Parathyroid adenoma (tissue), 2 donors: ENCODE measurements at regions not wholly inside any gene's neighbourhood (a gene's known extent, or its start where the extent isn't known, plus 50 kb on each side); places are given as distances from the start of the nearest gene placed in this dataset.

Experiments used
- H2AFZ ChIP-seq: fragments of 300-600 bp; sonication (generic); one replicate; pipeline ENCODE4 v1.7.0; 2017; ENCODE audit warnings: antibody characterized with exemption, mild to moderate bottlenecking
- H3K27ac ChIP-seq: fragments of 300-600 bp; sonication (generic); one replicate; pipeline ENCODE4 v1.7.0; 2017
- H3K27me3 ChIP-seq: fragments of 300-600 bp; sonication (generic); one replicate; pipeline ENCODE4 v1.7.0; 2017; ENCODE audit warnings: low read length; ENCODE audit not compliant: control insufficient read depth, insufficient read depth
- H3K36me3 ChIP-seq: fragments of 300-600 bp; sonication (generic); one replicate; pipeline ENCODE4 v1.7.0; 2017; ENCODE audit warnings: low read length; ENCODE audit not compliant: control insufficient read depth, insufficient read depth
- H3K4me1 ChIP-seq: fragments of 300-600 bp; sonication (generic); one replicate; pipeline ENCODE4 v1.7.0; 2017; ENCODE audit warnings: control low read depth
- H3K4me2 ChIP-seq: fragments of 300-600 bp; sonication (generic); one replicate; pipeline ENCODE4 v1.7.0; 2017; ENCODE audit warnings: low read length
- H3K4me3 ChIP-seq: fragments of 300-600 bp; sonication (generic); one replicate; pipeline ENCODE4 v1.7.0; 2017; ENCODE audit warnings: low read depth, low read length
- H3K79me2 ChIP-seq: fragments of 300-600 bp; sonication (generic); one replicate; pipeline ENCODE4 v1.7.0; 2017; ENCODE audit warnings: control low read depth
- H3K9ac ChIP-seq: fragments of 300-600 bp; sonication (generic); one replicate; pipeline ENCODE4 v1.7.0; 2017; ENCODE audit warnings: mild to moderate bottlenecking
- H3K9me3 ChIP-seq: fragments of 300-600 bp; sonication (generic); one replicate; pipeline ENCODE4 v1.7.0; 2017; ENCODE audit warnings: low read length; ENCODE audit not compliant: control insufficient read depth
- CTCF ChIP-seq: fragments of 300-600 bp; sonication (generic); IDR thresholded peaks from one replicate; pipeline ENCODE4 v1.7.0; 2017; ENCODE audit warnings: antibody characterized with exemption, mild to moderate bottlenecking
- donor health status: primary hyperparathyroidism.

GRCh38 chr12:83320350-83320749 is 633.6 kb downstream of the TMTC2 start:
- Histone ChIP-seq H3K4me1 (no peaks in the 10 kb centered on the region), H3K4me2 (no peak overlapping the region), H3K9ac (no peak overlapping the region), H3K9me3 (no peaks in the 10 kb centered on the region), H2AFZ (no peak overlapping the region), H3K27ac (no peak overlapping the region), H3K4me3 (no peak overlapping the region), H3K79me2 (no peaks in the 10 kb centered on the region), H3K36me3 (no peaks in the 10 kb centered on the region), H3K27me3 (no peaks in the 10 kb centered on the region)
- TF ChIP-seq CTCF: no peak

- Histone ChIP-seq H3K4me2 (no peak overlapping the region), H3K27me3 (no peaks in the 10 kb centered on the region), H3K4me3 (no peak overlapping the region), H3K27ac (no peak overlapping the region), H3K36me3 (no peaks in the 10 kb centered on the region), H3K4me1 (no peaks in the 10 kb centered on the region), H3K9me3 (no peaks in the 10 kb centered on the region), H2AFZ (no peak overlapping the region), H3K9ac (no peak overlapping the region), H3K79me2 (no peaks in the 10 kb centered on the region)
- TF ChIP-seq CTCF: no peak
Observed at GRCh38 chr12:83318386-83319098, 631.8 kb downstream of the TMTC2 start.

GRCh38 chr12:83317595-83317994 is 630.9 kb downstream of the TMTC2 start:
- Histone ChIP-seq H3K4me2 (no peak overlapping the region), H3K27ac (no peak overlapping the region), H3K4me1 (no peaks in the 10 kb centered on the region), H3K27me3 (no peaks in the 10 kb centered on the region), H2AFZ (no peak overlapping the region), H3K79me2 (no peaks in the 10 kb centered on the region), H3K36me3 (no peaks in the 10 kb centered on the region), H3K9ac (no peak overlapping the region), H3K9me3 (no peaks in the 10 kb centered on the region), H3K4me3 (no peak overlapping the region)
- TF ChIP-seq CTCF: no peak

GRCh38 chr12:83313827-83314226 is 627.1 kb downstream of the TMTC2 start:
- Histone ChIP-seq H3K4me3 (no peak overlapping the region), H2AFZ (no peak overlapping the region), H3K79me2 (no peaks in the 10 kb centered on the region), H3K36me3 (no peaks in the 10 kb centered on the region), H3K4me2 (no peak overlapping the region), H3K27ac (no peak overlapping the region), H3K9ac (no peak overlapping the region), H3K27me3 (no peaks in the 10 kb centered on the region), H3K4me1 (no peaks in the 10 kb centered on the region), H3K9me3 (no peaks in the 10 kb centered on the region)
- no peak for TF ChIP-seq CTCF

GRCh38 chr12:83313322-83313721 is 626.6 kb downstream of the TMTC2 start:
- H3K27me3 ChIP-seq: no peaks in the 10 kb centered on the region
- no peak overlapping the region for H3K27ac ChIP-seq
- no peak overlapping the region for H2AFZ ChIP-seq
- no peaks in the 10 kb centered on the region for H3K36me3 ChIP-seq
- H3K79me2 ChIP-seq: no peaks in the 10 kb centered on the region
- no peak for TF ChIP-seq CTCF
- H3K9me3 ChIP-seq: no peaks in the 10 kb centered on the region
- no peak overlapping the region for H3K9ac ChIP-seq
- H3K4me2 ChIP-seq: no peak overlapping the region
- H3K4me1 ChIP-seq: no peaks in the 10 kb centered on the region
- H3K4me3 ChIP-seq: no peak overlapping the region
